Ovary (tissue), 7 donors: ENCODE measurements at regions not wholly inside any gene's neighbourhood (a gene's known extent, or its start where the extent isn't known, plus 50 kb on each side); places are given as distances from the start of the nearest gene placed in this dataset.

Experiments used
- DNase-seq, 5 donors: peaks; one replicate each; pipeline ENCODE4 v3.0.0-alpha.2; 2019 to 2020
- H3K27ac ChIP-seq, 2 donors: fragments of 200-600 bp; one replicate each; pipeline versions ENCODE4 v1.5.1 to v1.8.0; 2019 to 2022
- H3K27me3 ChIP-seq: fragments of 200-600 bp; one replicate; pipeline ENCODE4 v1.8.0; 2022
- H3K36me3 ChIP-seq: fragments of 200-600 bp; sonication (generic); one replicate; pipeline ENCODE4 v1.5.1; 2019
- H3K4me1 ChIP-seq: one replicate; pipeline ENCODE4 v1.8.1; 2013; ENCODE audit warnings: mild to moderate bottlenecking, moderate library complexity; ENCODE audit not compliant: insufficient read depth
- H3K4me3 ChIP-seq: fragments of 200-600 bp; sonication (generic); one replicate; pipeline ENCODE4 v1.5.1; 2017
- H3K9me3 ChIP-seq, 2 donors: fragments of 200-600 bp in 1 of 2; sonication (generic) in 1 of 2; one replicate each; pipeline versions ENCODE4 v1.5.1 to v1.8.1; 2013 to 2019; ENCODE audit warnings: mild to moderate bottlenecking in 1 of 2, moderate library complexity in 1 of 2
- EP300 ChIP-seq: sonication (generic); formaldehyde crosslinking; IDR thresholded peaks from one replicate; pipeline ENCODE4 v1.6.1; 2017; ENCODE audit warnings: antibody characterized with exemption
- POLR2A ChIP-seq: fragments of 450-650 bp; IDR thresholded peaks from one replicate; pipeline ENCODE4 v1.6.1; 2017; ENCODE audit warnings: antibody characterized with exemption, mild to moderate bottlenecking, moderate library complexity
- WGBS, 3 donors: extraction: QIAGEN DNeasy Blood & Tissue Kit in 1 of 3; methylation state at CpG; one replicate each; pipeline versions ENCODE4 v1.1.5 to v1.1.7; 2013 to 2017; 5-methylcytosine and 5-hydroxymethylcytosine counted together
- intact Hi-C, 4 donors: fragments of 100-400 bp; cut with DNase I; formaldehyde crosslinking; loops; one replicate each; pipeline versions ENCODE4 v1.11.0 to v1.15.1; 2022 to 2023
- TF ChIP-seq, protein P1 (sequence below), 3 donors: fragments of 450-650 bp in 2 of 3; fragments of 200-600 bp in 1 of 3; IDR thresholded peaks; one replicate each; pipeline versions ENCODE4 v1.5.1 to v1.8.0; 2016 to 2022; ENCODE audit warnings: antibody characterized with exemption in 3 of 3, mild to moderate bottlenecking in 1 of 3
- donor health status: DM: no; HTN: no; CAD: no; lungs with moderate emphysema.
- donor health status: DM: no; HTN: no; CAD: no.
- donor health status: Bipolar disorder and iron deficiency.
- donor health status: DM: no; HTN: no; CAD: no.
- donor health status: DM: yes; HTN: yes; CAD: no.

DNA sequence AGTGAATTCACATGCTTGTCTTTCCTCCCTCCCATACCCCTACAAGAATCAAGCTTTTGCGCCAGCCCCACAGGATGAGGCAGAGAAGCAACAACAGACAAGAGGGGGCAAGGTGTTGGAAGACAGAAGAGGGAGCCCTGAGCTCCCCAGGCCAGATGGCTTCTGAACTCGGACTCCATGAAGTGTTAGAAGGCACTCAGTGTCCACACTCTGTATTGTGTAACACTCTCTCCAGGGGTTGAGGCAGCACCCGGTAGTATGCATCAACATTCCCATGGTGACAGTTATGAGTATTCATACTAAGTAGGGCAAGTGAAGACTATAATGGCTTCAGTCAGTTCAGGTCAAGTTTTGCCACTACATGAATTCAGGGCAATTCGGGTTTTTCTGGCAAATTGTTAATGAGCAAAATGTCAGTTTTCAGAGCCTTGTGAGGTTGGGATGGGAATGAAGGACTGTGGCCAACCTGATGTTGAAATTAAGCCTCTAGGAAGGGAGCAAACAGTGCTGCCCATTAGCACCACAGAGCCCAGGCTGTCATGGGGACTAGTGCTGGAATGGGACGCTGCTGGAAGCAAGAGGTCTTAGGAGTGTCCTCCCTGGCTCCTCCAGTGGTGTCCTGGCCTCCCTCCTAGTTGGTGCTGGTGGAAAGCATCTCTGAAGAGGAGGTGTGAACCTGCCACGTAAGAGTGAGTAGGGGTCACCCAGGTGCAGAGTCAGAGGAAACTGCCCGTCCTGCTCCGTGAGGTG is 79.4 kb downstream of the KLF15 start:
- intact Hi-C loops: no loop called here
- H3K27me3 ChIP-seq: no peaks in the 10 kb centered on the region
- TF ChIP-seq, protein P1, sequence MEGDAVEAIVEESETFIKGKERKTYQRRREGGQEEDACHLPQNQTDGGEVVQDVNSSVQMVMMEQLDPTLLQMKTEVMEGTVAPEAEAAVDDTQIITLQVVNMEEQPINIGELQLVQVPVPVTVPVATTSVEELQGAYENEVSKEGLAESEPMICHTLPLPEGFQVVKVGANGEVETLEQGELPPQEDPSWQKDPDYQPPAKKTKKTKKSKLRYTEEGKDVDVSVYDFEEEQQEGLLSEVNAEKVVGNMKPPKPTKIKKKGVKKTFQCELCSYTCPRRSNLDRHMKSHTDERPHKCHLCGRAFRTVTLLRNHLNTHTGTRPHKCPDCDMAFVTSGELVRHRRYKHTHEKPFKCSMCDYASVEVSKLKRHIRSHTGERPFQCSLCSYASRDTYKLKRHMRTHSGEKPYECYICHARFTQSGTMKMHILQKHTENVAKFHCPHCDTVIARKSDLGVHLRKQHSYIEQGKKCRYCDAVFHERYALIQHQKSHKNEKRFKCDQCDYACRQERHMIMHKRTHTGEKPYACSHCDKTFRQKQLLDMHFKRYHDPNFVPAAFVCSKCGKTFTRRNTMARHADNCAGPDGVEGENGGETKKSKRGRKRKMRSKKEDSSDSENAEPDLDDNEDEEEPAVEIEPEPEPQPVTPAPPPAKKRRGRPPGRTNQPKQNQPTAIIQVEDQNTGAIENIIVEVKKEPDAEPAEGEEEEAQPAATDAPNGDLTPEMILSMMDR (IDR thresholded peaks at IDR 0.05): no peak
- TF ChIP-seq POLR2A (no peak), EP300 (no peak)
- no peak overlapping the region for H3K27ac ChIP-seq
- DNase-seq: no peak
- 81 to 86% (median 83%) methylated on average over 8 of the region's 8 CpGs for WGBS, 3 donors
- H3K4me3 ChIP-seq: no peak overlapping the region
- H3K36me3 ChIP-seq: no peaks in the 10 kb centered on the region
- H3K9me3 ChIP-seq: no peaks in the 10 kb centered on the region
- no peaks in the 10 kb centered on the region for H3K4me1 ChIP-seq

DNA sequence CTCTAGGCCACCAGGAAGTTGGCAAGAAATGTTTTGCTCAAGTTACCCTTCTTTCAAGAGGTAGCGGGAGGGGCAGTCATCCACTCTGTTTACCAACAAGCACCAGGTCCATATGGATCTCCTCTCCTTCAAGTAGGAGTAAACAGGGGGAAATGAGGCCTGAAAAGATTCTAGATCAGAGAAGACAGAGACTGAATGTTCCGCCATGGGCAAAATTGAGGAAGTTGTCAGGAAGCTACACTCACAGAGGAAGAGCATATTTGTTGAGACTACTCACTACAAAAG is 81.6 kb downstream of the KLF15 start:
- TF ChIP-seq EP300: no peak
- TF ChIP-seq POLR2A: no peak
- TF ChIP-seq, protein P1 (IDR thresholded peaks at IDR 0.05): no peak

DNA sequence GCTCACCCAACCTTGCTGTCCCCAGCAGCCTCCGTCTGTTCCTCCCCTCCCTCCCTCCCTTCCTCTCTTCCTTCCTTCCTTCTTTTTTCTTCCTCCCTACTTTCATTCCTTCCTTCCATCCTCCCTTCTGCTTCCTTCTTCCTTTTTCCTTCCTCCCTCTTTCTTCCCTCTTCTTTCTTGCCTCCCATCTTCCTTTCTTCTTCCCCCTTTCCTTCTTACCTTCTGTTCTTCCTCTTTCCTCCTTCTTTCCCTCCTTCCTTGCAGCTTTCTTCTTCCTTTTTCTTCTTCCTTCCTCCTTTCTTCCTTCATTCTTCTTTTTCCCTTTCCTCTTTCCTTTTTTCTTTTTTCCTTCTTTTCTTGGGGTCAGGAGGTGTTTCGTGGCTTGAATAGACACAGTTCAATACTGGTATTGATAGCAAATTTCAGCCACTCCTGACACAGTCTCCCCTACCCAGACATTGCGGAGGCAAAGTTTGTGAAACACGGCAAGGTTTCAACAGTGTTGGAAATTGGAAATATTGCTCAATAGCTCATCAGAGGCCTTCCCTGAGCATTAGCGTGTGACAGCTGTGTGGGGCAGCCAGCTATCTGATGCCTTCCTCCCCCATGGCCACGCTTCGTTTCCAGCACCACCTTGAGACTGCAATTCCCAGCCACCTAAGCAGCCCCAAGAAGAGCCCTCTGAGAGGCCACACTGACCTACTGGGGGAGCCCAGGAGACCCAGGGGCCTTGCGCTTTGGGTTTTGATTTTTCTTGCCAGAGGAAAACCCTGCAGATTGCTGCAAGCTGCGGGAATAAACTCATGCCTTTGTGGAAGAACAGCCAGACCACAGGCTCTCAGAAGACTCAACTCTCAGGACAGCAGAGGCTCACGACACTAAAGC is 82.2 kb downstream of the KLF15 start:
- no peak overlapping the region for H3K27ac ChIP-seq
- DNase-seq: no peak
- H3K4me1 ChIP-seq: peaks cover 2% of the 10 kb centered on the region
- WGBS, 3 donors: 89 to 93% (median 89%) methylated on average over 10 of the region's 10 CpGs
- no peaks in the 10 kb centered on the region for H3K36me3 ChIP-seq
- H3K27me3 ChIP-seq: no peaks in the 10 kb centered on the region
- H3K9me3 ChIP-seq: no peaks in the 10 kb centered on the region
- no peak overlapping the region for H3K4me3 ChIP-seq
- TF ChIP-seq, protein P1 (IDR thresholded peaks at IDR 0.05): no peak
- TF ChIP-seq EP300: no peak
- no peak for TF ChIP-seq POLR2A
- intact Hi-C loops: no loop called here

More for the DNA sequence above, 81.6 kb downstream of the KLF15 start:
- 93 to 95% (median 94%) methylated on average over 2 of the region's 2 CpGs for WGBS, 3 donors
- Histone ChIP-seq H3K4me3 (no peak overlapping the region), H3K27ac (no peak overlapping the region), H3K27me3 (no peaks in the 10 kb centered on the region), H3K4me1 (no peaks in the 10 kb centered on the region), H3K9me3 (no peaks in the 10 kb centered on the region), H3K36me3 (no peaks in the 10 kb centered on the region)
- intact Hi-C loops: no loop called here
- no peak for DNase-seq

DNA sequence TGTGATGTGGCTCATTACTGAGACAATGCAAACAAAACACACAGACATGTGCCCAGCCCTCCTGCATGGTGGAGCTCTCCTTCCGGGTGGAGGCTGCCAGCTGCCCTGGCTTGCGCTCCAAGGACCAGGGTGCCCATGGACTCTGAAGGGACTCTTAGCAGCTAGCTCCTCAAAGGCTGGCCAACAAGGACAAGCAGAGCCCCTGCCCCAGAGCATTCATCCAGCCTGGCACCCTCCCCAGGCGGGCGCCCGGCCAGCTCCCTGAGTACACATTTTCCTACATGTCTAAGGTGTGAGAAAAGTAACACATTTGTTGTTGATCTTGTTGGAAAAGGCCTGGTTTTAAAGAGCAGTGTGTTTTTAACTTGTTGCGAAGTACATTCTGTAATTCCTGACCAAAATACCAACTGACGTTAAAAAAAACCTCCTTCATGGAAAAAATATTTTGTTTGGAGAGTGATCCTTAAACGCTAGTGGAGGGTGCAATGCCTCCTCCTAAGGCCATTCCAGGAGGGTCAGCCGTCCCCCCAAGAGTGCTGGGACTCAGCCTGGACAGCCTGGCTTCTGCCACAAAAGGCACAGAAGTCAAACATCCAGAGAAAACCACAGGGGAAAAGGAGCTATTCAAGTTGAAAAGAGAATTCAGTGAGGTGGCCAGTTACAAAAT is 86.9 kb downstream of the KLF15 start:
- H3K36me3 ChIP-seq: no peaks in the 10 kb centered on the region
- 10 to 26% (median 15%) methylated on average over 9 of the region's 9 CpGs for whole genome bisulfite sequencing, 3 donors
- peaks cover 13% of the 10 kb centered on the region for H3K4me1 ChIP-seq

More for the DNA sequence above, 86.9 kb downstream of the KLF15 start:
- DNase-seq: peak; percentile 78 to 93 (median 81)
- Histone ChIP-seq H3K9me3 (no peaks in the 10 kb centered on the region), H3K27me3 (no peaks in the 10 kb centered on the region), H3K27ac (peak overlapping the region; percentile 65 to 76), H3K4me3 (no peak overlapping the region)
- TF ChIP-seq POLR2A: no peak
- TF ChIP-seq, protein P1 (IDR thresholded peaks at IDR 0.05): no peak
- TF ChIP-seq EP300: no peak
- intact Hi-C loops: no loop called here
